C4-2B (cell line): ENCODE measurements at regions not wholly inside any gene's neighbourhood (a gene's known extent, or its start where the extent isn't known, plus 50 kb on each side); places are given as distances from the start of the nearest gene placed in this dataset.

Experiments used
- CTCF ChIP-seq: fragments of 450-650 bp; conservative IDR thresholded peaks from 2 replicates; pipeline ENCODE4 v1.5.1; 2017; ENCODE audit warnings: mild to moderate bottlenecking
- ZFX ChIP-seq: fragments of 450-650 bp; IDR thresholded peaks from 2 replicates; pipeline ENCODE4 v1.6.1; 2017

GRCh38 chr10:121033366-121033765 is 182.2 kb downstream of the WDR11 start:
- TF ChIP-seq CTCF, result no peak
- no peak for TF ChIP-seq ZFX
